DND-41 (cell line): ENCODE measurements at regions not wholly inside any gene's neighbourhood (a gene's known extent, or its start where the extent isn't known, plus 50 kb on each side); places are given as distances from the start of the nearest gene placed in this dataset.

Source experiments
- EZH2 ChIP-seq: IDR thresholded peaks from 3 replicates; pipeline ENCODE4 v1.6.1; 2012; ENCODE audit warnings: borderline replicate concordance, low read depth, mild to moderate bottlenecking, moderate library complexity, low read length, inconsistent platforms; ENCODE audit not compliant: severe bottlenecking
- TF ChIP-seq, protein P1 (sequence below): IDR thresholded peaks from 2 replicates; pipeline ENCODE4 v1.5.1; 2012; ENCODE audit warnings: borderline replicate concordance, low read length, moderate library complexity, mild to moderate bottlenecking; ENCODE audit not compliant: poor library complexity, severe bottlenecking; ENCODE audit errors: extremely low read depth

DNA sequence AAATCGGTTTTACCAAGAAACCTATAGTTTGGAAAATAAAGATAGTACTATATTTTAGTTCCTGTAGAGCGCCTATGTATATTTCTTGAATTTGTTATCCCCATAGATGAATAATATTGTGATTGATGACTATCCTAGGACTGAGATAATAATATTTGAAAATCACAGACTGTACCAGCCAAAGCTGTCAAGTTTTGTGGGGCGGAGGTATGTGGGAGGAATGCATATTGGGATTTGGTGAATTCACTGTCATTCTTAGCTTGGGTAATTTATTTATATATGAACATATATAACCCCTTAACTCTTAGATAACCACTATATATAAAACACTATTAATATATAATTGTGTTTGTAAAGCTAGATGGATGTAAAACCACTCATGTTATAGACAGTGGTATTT lies 205.5 kb upstream of the ARSJ start:
- TF ChIP-seq, protein P1, sequence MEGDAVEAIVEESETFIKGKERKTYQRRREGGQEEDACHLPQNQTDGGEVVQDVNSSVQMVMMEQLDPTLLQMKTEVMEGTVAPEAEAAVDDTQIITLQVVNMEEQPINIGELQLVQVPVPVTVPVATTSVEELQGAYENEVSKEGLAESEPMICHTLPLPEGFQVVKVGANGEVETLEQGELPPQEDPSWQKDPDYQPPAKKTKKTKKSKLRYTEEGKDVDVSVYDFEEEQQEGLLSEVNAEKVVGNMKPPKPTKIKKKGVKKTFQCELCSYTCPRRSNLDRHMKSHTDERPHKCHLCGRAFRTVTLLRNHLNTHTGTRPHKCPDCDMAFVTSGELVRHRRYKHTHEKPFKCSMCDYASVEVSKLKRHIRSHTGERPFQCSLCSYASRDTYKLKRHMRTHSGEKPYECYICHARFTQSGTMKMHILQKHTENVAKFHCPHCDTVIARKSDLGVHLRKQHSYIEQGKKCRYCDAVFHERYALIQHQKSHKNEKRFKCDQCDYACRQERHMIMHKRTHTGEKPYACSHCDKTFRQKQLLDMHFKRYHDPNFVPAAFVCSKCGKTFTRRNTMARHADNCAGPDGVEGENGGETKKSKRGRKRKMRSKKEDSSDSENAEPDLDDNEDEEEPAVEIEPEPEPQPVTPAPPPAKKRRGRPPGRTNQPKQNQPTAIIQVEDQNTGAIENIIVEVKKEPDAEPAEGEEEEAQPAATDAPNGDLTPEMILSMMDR, result no peak
- no peak for TF ChIP-seq EZH2
